22Rv1 (cell line): ENCODE measurements at regions not wholly inside any gene's neighbourhood (a gene's known extent, or its start where the extent isn't known, plus 50 kb on each side); places are given as distances from the start of the nearest gene placed in this dataset.

Experiments
- H3K27ac ChIP-seq: fragments of 450-650 bp; 2 replicates; pipeline ENCODE4 v1.5.1; 2017
- ZFX ChIP-seq: fragments of 450-650 bp; IDR thresholded peaks from 2 replicates; pipeline ENCODE4 v1.6.1; 2017; ENCODE audit warnings: antibody characterized with exemption, borderline replicate concordance
- TF ChIP-seq, protein P1 (sequence below): fragments of 450-650 bp; IDR thresholded peaks from 2 replicates; pipeline ENCODE4 v1.5.1; 2017; ENCODE audit warnings: mild to moderate bottlenecking

DNA sequence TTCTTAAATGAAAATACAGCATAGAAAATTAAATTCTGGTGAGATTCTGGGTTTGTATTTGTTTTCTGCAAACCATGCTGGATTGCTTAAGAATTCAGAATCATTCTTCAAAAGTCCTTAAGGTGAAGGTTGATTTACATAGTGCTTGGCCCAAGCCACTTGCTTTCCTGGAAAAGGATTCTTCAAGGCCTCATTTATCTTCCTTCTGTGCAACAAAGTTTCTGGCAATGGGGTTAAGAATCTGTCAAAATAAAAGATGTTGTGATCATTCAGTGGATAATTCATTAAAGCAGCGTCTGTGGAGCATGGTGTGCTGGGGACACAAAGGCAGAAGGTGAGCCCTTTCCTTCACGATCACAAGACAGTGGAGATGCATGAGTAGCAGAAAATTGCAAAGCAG lies 351.9 kb downstream of the GALR1 start:
- H3K27ac ChIP-seq, result no peak overlapping the region
- TF ChIP-seq, protein P1, sequence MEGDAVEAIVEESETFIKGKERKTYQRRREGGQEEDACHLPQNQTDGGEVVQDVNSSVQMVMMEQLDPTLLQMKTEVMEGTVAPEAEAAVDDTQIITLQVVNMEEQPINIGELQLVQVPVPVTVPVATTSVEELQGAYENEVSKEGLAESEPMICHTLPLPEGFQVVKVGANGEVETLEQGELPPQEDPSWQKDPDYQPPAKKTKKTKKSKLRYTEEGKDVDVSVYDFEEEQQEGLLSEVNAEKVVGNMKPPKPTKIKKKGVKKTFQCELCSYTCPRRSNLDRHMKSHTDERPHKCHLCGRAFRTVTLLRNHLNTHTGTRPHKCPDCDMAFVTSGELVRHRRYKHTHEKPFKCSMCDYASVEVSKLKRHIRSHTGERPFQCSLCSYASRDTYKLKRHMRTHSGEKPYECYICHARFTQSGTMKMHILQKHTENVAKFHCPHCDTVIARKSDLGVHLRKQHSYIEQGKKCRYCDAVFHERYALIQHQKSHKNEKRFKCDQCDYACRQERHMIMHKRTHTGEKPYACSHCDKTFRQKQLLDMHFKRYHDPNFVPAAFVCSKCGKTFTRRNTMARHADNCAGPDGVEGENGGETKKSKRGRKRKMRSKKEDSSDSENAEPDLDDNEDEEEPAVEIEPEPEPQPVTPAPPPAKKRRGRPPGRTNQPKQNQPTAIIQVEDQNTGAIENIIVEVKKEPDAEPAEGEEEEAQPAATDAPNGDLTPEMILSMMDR, result no peak
- TF ChIP-seq ZFX, result no peak

DNA sequence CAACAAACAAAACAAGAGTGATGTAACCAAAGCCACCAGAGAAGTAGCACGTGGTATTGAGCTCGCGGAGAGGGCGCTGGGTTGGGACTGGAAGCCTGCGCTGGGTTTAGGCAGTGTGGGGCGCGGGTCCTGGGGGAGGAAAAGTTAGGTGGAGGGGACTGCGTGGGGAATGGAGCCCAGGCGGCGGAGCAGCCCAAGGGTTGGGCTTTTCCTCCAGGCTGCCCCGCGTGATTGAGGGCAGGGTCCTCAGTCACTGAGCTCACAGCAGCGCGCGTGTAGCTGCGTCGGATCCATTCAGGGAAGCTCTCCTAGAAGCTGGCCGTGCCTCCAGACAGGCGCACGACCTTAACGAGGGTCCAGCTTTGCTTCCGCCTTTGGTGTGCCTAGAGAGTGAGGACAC lies 357.4 kb downstream of the GALR1 start:
- no peak for TF ChIP-seq ZFX
- TF ChIP-seq, protein P1, result no peak
- no peak overlapping the region for H3K27ac ChIP-seq

- no peak overlapping the region for H3K27ac ChIP-seq
- no peak for TF ChIP-seq ZFX
- TF ChIP-seq, protein P1, result no peak
These were observed 359.2 kb downstream of the GALR1 start for GRCh38 chr18:77608807-77609206.

GRCh38 chr18:77617694-77618093 lies 368.0 kb downstream of the GALR1 start:
- TF ChIP-seq ZFX, result no peak
- TF ChIP-seq, protein P1, result no peak
- H3K27ac ChIP-seq, result no peak overlapping the region

DNA sequence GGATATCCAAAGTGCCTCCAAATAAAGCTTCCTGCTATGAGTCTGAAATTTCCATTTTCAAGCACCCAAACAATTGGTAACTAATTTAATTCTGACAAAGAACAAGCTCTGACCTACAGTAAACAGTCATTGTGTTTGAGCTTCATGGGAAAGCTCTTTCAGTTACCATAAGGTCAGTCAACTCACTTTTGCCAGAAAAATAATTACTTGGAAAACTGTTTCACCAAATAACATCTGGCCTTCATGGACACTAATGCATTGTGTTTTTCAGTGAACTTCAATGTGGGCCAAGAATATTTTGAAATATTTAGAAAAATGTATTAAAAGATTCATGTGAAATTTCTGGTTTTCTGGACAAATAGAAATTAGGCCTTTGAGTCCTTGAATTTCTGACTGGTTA lies 369.9 kb downstream of the GALR1 start:
- no peak overlapping the region for H3K27ac ChIP-seq
- TF ChIP-seq ZFX, result no peak
- TF ChIP-seq, protein P1, result no peak

GRCh38 chr18:77622009-77622692 lies 372.5 kb downstream of the GALR1 start:
- TF ChIP-seq, protein P1, result no peak
- TF ChIP-seq ZFX, result no peak
- H3K27ac ChIP-seq, result no peak overlapping the region

DNA sequence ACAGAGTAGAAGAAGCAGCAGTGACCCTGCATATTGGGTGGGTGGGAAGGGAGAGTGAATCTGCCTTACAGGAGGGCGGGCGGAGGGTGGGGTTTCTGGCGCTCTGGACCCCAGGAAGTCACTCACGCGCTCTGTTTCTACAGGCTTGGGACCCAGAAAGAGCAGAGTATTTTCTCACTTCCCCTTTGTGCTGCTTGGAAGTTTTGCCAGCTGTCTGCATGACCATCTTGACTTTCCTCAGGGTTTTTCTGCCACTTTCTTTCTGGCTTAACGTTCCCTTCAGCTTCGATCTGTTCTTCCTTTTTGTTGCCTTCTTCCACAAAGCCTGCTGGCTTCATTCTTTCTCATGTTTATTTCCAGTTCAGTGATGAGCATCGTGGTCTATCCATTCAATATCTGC lies 383.1 kb downstream of the GALR1 start:
- no peak for TF ChIP-seq ZFX
- TF ChIP-seq, protein P1, result no peak
- H3K27ac ChIP-seq, result no peak overlapping the region
